Caki2 (cell line): ENCODE measurements at regions not wholly inside any gene's neighbourhood (a gene's known extent, or its start where the extent isn't known, plus 50 kb on each side); places are given as distances from the start of the nearest gene placed in this dataset.

Experiments used
- DNase-seq: peaks from one replicate; pipeline ENCODE4 v3.0.0-alpha.2; 2015; ENCODE audit warnings: low read depth
- in situ Hi-C: cut with HindIII; loops from 2 replicates; pipeline ENCODE4 v1.10.0; 2016; ENCODE audit warnings: low sequenced_read_pairs, low pct_unique_long_range_greater_than_20kb, mixed read lengths

DNA sequence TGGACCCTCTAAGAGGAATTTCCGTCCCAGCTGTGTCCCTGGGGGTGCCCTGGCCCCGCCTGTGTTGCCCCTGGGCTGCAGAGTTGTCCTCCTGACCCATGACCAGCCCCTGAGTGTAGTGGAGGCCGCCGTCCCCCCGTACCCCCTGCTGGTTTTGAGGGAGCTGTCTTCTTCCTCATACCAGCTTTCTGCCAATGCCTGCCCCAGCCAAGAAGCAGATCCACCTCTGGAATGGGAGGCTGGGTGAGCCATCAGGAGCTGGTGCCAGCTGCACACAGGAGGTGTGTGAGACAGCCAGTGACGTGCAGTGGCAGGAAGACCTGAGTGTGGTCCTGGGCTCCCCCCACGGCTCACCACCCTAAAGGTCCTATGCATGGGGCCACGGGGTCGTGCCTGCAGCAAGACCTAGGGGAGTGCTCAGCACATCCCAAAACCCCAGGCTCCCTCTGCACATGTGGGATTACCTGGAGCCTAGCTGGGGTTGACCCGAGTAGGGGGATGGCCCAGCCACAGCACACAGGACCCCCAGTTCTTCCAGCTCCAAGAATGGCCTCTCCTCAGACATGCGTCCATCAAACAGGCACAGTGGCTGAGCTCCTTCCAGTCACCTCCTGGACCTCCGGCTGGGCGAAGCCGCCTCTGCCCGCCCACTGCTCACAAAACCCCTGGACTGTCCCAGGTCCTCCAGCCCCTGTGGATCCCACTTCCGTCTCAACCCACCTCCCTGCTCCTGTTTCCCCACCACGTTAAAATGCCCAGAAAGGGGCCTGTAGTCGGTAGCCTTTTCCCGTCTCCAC, 647.6 kb downstream of the BRD1 start:
- in situ Hi-C loops, result no loop called here

DNA sequence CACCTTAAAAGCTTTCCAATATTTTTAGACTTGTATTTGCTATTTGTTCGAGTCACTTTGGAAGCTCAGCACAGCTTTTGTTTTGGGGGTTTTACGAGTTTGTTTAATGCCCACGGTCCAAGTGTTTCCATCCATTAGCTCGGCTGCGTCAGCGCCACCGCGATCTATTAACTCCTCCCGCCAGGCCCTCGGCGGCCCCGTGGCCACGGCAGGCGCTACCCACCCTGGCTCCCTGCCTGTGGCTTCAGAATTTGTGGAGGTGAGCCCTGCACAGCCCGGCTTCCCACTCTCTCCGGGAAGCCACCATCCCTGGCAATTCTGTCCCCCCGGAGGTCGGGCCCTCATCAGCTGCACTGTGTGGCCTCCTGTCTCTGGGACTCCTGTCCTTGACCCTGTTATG, 648.5 kb downstream of the BRD1 start:
- in situ Hi-C loops, result no loop called here
- no peak for DNase-seq

More for the DNA sequence above, 647.6 kb downstream of the BRD1 start:
- no peak for DNase-seq

DNA sequence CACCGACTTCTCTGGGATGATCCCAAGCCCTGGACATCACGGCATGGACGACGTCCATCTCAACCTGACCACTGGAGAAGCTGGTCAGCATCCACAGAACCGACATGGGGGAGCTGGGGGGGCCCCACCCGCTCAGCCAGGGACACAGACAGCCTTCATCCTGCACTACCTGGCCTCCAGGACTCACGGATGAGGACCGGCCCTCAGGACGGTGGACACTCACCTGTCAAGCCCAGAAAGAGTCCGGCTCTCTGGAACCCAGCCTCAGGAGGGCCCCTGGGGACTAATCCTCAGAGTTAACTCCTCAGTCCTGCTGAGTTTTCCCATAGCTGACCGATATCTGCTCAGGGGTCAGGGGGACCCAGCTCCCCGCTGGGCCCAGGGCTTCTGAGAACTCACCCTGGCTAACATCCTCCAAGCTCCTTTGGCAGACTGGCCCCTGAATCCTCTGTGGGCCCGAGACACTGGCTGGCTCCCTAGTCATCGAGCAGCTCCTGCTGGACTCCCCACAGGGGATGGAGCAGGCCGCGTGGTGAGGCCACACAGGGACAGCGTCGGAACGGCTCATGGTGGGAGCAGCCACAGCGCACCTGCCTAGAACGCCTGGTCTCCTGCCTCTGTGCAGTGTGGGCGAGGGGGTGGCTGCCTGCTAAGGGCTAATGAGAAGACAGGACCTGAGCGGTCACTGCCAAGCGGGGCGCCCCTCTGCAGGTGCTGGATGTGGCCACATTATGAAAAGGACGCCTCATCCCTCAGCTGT, 649.2 kb downstream of the BRD1 start:
- in situ Hi-C loops, result no loop called here
- no peak for DNase-seq

DNA sequence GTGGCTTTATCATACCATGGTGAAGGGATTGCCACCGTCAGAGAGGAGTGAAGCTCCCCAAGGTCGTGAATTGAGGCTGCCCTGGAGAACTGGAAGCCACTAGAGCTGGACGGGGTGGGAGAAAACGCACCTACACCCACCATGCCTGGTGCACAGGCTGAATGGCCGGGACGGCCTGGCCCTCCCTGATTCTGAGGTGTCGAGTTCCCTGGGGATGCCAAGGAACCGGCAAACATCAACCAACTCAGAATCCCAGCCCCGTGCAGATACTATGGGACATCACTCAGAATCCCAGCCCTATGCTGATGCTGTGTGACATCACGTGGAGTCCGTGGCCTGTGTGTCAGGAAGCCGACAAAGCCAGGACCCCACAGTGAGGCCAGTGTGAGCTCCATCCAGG, 650.0 kb downstream of the BRD1 start:
- no peak for DNase-seq
- in situ Hi-C loops, result no loop called here

DNA sequence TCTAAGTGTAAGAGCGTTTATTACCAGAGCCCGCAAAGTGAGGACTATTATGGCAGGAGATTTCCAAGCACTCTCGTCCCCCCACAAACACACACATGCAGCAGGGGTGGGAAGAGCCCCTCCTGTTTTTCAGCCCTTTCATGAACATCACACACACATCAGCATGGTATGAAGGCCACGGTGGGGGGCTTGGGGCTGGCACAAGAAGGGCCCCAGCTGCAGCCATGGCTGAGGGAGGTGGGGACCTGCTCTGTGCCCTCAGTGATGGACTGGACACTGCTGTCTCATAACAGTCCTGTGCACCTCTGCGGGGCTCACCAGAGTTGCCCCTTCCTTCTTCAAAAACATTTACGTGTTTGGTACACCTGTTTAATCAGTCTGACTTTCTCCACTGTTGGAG, 650.7 kb downstream of the BRD1 start:
- no peak for DNase-seq
- in situ Hi-C loops, result no loop called here

DNA sequence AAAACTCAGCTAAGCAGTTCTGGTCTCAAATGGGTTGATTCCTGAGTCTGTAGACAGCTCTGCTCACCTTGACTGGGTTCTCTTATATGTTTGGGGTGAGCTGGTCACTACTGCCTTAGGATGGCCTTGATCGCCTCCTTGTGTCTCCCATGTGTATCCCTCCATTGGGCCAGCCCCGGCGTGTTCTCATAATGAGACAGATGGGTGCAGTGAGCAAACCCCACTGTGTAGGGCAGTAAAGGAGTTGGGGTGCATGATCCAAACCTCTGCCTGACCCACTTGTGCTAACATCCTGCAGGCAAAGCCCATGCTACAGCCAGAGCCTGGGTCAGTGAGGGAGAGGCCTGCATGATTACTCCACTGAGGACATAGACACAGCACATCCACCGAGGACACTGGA, 657.6 kb downstream of the BRD1 start:
- in situ Hi-C loops, result no loop called here
- DNase-seq, result no peak

DNA sequence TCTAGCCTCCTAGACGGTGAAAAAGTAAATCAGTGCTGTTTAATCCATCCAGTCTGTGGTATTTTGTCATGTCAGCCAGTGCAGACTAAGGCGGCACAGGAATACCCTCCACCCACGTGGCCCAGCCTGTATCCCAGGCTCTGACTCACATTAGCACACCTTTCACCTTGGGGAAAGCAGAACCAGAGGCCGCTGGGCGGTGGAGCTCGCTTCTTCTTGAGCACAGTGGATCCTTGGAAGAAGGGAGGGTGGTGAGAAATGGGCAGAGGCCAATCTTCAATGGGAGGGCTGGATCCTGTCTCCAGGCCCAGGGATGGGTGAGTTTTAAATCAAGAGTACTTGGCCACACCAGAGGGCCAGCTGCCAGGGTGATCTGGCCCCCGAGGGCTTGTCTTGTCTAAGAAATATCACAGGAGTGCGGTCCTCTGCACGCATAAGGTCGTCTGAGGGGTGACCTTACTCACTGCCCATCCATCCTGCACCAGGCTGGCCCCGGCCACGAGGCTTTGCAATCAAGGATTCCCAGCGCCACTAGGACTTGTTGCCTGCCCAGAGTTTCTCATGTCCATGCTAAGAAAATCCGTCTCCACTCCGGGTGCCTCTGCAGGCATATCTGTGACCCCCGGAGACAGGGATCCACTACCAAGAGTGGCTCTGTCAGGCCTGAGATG, 658.5 kb downstream of the BRD1 start:
- in situ Hi-C loops, result no loop called here
- DNase-seq, result no peak

DNA sequence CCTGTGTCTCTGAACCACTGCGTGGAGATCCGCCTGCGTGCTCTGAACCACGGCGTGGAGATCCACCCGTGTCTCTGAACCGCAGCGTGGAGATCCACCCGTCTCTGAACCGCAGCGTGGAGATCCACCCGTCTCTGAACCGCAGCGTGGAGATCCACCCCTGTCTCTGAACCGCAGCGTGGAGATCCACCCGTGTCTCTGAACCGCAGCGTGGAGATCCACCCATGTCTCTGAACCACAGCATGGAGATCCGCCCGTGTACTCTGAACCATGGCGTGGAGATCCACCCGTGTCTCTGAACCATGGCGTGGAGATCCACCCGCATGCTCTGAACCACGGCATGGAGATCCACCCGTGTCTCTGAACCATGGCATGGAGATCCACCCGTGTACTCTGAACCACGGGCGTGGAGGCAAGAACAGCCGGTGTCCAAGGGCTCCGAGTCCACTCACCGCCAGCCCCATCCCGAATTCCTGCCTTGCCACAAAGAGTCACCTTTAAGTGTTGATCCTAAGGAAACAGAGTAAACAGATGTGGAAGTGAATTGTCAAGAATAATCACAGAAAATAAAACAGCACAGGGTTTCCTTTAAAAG, 659.4 kb downstream of the BRD1 start:
- DNase-seq, result no peak
- in situ Hi-C loops, result no loop called here

DNA sequence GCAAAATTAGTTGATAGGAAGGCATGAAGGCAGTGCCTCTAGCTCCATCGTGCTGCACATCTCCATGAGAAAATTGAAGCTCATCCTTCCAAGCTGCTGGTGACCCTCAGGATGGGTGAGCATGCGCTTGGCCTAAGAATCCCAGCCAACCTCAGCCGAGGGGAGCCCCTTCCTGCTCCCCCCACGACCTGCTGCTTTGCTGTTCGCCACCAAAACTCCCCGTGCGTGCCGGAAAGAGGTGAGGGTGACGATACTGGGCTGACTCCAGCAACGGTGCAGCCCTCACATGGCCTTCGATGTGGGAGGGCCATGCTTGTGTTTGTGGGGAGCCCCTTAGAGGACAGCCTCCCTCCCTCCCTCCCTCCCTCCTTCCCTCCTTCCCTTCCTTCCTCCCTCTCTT, 660.9 kb downstream of the BRD1 start:
- in situ Hi-C loops, result no loop called here
- DNase-seq, result no peak

DNA sequence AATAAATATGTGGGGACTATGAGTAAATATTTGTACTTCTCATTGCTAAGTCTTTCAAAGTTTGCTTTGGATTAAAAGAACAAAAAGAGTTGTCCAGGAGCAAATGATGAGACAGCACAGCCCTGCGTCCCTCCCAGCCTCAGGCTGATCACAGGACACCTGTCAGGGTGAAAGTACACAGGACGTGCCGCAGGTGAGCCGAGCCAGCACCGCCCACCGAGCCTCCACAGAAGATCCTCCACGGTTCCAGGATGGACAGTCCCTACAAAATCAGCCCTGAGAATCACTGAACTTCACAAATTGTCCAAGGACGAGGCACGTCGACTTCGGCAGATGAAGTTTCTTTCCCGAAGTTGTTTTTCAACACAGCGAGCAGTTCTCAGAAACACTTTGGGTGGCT, 661.5 kb downstream of the BRD1 start:
- DNase-seq, result no peak
- in situ Hi-C loops, result no loop called here

DNA sequence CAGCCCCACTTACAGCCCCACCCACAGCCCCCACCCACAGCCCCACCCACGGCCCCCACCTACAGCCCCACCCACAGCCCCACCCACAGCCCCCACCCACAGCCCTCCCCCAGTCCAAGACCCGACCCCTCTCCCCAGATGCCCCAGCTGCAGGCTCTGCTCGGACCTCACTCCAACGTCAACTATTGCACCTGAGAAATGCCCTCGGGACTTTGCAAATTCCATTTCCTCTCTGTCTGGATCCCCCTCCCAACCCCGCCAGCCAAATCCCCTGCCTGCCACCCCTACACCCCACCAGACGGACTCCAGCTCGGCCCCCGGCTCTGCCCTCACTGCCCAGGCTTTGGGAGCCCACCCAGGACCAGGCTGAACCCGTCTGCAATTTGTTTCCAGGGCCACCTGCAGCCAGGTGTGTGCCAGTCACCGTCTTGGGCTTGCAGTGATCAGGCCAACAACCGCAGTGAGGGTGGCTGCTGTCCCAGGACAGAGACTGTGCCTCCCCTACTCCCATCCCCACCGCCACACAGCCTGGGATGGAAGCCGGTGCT, 662.8 kb downstream of the BRD1 start:
- DNase-seq, result no peak
- in situ Hi-C loops, result no loop called here

DNA sequence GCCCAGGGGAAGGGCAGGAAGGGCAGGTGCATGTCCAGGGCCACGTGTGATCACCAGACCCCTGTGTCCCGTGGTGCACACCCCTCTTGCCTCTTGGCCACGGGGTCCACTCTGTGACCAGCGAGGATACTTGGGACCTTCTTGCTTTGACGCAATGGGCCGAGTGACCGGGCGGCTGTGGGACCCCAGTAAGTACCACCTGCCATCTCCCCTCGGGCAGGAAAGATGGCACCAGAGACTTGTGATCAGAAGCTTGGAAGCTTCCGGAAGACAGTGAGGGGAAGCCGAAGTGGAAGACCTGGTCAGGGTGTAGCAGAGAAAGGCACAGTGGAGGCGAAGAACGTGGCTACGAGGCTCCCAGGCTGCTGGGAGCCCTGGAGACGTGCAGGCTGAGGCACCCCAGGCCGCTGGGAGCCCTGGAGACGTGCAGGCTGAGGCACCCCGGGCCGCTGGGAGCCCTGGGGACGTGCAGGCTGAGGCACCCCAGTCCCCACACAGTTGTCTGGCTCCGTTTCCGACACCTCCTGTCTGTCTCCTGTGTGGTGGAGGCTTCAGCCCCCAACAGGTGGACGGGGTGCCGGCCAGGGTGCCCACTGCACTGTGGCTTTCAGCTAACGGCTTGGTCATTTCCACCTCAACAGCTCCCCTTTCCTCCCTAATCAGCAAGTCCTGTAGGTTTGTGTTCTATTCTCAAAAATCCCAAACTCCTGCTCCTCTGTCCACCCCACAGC, 663.5 kb downstream of the BRD1 start:
- DNase-seq, result no peak
- in situ Hi-C loops, result no loop called here

DNA sequence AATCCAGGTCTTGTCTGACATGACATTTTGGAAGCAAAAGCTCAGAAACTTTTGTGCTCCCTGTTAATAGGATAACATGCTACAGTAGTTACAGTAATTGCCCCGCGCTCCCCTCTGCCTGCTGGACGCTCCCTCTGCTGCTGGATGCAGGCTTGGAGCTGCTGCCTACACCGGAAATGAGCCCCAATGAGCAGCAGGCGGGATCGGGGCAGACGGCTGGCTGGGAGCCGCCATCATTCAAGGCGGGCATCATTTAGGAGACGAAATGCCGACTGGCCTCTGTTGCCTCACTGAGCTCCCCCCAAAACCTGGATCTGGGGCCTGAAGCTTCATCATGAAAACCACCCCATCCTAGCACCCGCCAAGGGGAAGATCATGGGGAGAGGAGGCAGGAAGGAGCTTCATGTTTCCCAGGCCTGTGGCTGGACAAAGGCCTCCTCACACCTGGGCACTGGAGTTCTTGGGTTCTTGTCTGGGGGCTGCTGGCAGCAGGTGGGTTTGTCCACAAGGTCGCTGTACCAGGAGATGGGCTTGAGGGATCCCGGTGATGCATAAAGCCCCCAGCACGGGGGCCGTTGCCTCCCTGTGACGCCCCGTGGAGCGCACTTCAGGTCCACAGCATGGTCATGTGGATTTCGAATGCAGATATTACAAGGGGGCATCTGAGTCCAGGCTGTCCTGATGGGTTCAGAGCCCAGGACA, 664.3 kb downstream of the BRD1 start:
- no peak for DNase-seq
- in situ Hi-C loops, result no loop called here

DNA sequence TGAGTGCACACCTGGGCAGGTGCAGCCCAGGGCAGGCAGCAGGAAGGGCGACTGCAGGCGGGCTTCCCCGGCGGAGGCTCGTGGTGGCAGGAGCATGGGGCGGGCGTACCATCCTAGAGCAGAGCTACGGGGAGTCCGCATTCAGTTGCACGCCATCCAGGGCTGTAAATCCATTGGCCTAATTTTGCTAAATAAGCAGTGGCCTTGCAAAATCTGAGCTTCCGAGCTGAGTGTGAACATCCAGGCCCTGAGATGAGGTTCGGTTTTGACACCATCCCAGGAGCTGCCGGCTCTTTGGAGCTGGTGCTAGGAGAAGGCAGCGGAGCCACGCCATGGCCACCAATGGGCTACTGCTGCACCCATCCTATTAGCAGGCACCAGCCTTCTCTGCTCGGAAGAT, 664.8 kb downstream of the BRD1 start:
- no peak for DNase-seq
- in situ Hi-C loops, result no loop called here

DNA sequence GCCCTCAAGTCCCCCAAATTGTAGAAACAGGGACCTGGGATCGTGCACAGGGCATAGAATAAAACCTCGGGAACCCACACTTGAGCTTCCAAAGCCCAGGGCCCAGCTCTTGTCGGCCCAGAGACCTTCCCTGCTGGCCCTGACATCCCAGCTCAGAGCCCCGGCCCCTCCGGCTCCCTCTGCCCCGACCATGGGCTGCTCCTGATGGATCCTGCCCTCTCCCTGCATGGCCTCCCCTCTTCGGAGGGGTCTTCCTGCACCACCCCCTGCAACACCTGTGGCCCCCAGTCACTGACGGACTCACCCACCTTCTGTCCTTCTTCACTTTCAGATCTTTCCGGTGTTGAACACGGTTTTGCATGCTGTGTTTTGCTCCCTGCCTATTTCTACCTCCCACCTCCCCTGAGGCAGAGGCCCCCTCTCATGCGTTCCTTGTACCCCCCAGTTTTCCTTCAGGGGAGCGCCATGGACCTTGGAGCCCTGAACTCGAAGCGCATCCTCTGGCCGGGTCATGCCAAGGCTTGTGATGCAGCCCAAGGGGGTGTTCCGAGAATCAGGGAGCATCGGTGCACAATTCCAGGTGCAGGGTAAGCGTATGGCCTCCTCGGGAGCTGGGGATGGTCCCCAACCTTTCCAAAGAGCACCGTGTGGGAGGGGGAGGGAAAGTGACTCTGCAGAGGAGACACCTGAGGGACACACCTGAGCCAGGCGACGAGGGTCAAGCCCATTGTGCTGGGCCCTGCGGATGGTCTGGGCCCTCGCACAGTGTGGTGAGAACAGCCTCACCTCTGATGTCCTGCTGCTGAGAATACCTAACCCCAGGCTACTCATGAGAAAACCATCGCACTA, 666.4 kb downstream of the BRD1 start:
- in situ Hi-C loops, result no loop called here
- DNase-seq, result no peak

DNA sequence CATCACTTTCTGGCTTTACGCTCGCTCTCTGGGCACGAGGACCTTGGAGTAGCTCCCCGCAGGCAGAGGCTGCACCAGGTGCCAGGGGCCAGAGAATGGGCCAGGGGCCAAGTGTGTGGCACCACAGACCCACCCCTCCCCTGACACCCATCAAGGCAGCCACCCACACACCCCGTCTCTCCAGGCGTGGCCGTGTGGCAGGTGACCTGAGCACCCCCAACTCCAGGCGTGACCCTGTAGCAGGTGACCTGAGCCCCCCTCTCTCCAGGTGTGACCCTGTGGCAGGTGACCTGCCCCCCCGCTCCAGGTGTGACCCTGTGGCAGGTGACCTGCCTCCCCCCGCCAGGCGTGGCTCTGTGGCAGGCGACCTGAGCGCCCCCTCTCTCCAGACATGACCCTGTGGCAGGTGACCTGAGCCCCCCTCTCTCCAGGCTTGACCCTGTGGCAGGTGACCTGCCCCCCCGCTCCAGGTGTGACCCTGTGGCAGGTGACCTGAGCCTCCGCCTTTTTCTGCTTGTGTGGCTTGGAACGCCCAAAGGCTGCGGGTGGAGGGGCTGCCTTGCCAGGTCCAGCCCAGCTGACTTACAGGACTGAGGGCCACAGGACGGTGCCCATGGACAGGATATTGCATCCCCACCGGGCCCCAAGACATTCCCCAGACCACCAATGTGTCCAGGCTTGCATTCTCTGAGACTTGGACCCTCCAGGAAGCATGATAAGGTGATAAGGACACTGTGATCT, 667.2 kb downstream of the BRD1 start:
- no peak for DNase-seq
- in situ Hi-C loops, result no loop called here
